ENCODE measurements at regions not wholly inside any gene's neighbourhood (a gene's known extent, or its start where the extent isn't known, plus 50 kb on each side); places are given as distances from the start of the nearest gene placed in this dataset.

GRCh38 chr14:61939776-61940175 is 177.6 kb downstream of the SNAPC1 start:
- ATAC-seq (ENCODE audit: low read depth) (no peak), DNase-seq (no peak)
- H3K9me3 Mint-ChIP-seq (ENCODE audit: insufficient read depth) = no peaks in the 10 kb centered on the region
- no peaks in the 10 kb centered on the region for H3K36me3 ChIP-seq (replicated peaks in 1 of 2; ENCODE audit: control extremely low read depth in 1 of 2, control insufficient read depth in 1 of 2, extremely low read depth in 1 of 2, insufficient read depth in 2 of 2, low read length in 1 of 2)
- H4K20me1 ChIP-seq (ENCODE audit: control insufficient read depth, insufficient read depth, low read length, poor library complexity, severe bottlenecking) = no peaks in the 10 kb centered on the region
- no peak for TF ChIP-seq CTCF (IDR thresholded peaks at IDR 0.05)
- no peak for TF ChIP-seq EZH2 (IDR thresholded peaks at IDR 0.05; ENCODE audit: borderline replicate concordance, insufficient read depth, low read depth, low read length, poor library complexity, severe bottlenecking)
- H3K4me3 Mint-ChIP-seq = no peak overlapping the region
- no peak overlapping the region for H2AFZ ChIP-seq (ENCODE audit: insufficient read depth, low read depth, low read length, poor library complexity, severe bottlenecking)
- peaks cover 0 to 10% (median 0%) of the 10 kb centered on the region in 4 experiments for H3K27me3 ChIP-seq (replicated peaks in 1 of 4; ENCODE audit: control extremely low read depth in 1 of 4, control insufficient read depth in 3 of 4, insufficient read depth in 4 of 4, low read length in 3 of 4)
- CTCF ChIA-PET = interaction anchor here (0.8 kb wide), 1 partner anchor 187 kb away, joined by 4 read pairs; no protein-coding TSS in a partner anchor
- H3K9ac ChIP-seq (ENCODE audit: low read length) = no peak overlapping the region
- H3K79me2 ChIP-seq (ENCODE audit: control insufficient read depth, insufficient read depth, low read length) = no peaks in the 10 kb centered on the region
- H3K27ac ChIP-seq (ENCODE audit: low read length in 2 of 2) = no peak overlapping the region
- no CpG with 5 or more reads among the region's 2 CpGs for WGBS (ENCODE audit: insufficient coverage)
- H3K27me3 Mint-ChIP-seq = peaks cover 16% of the 10 kb centered on the region
- no peak overlapping the region for H3K27ac Mint-ChIP-seq
- no peak overlapping the region for H3K4me3 ChIP-seq (ENCODE audit: control extremely low read depth in 1 of 5, extremely low read depth in 1 of 5, insufficient read depth in 1 of 5, low read depth in 2 of 5, low read length in 4 of 5)
- no peaks in the 10 kb centered on the region for H3K4me1 ChIP-seq (ENCODE audit: control insufficient read depth in 2 of 2, insufficient read depth in 2 of 2, low read length in 2 of 2)
- H3K4me2 ChIP-seq (replicated peaks; ENCODE audit: low read depth, low read length, poor library complexity, severe bottlenecking) = no peak overlapping the region
- no peaks in the 10 kb centered on the region for H3K4me1 Mint-ChIP-seq
- POLR2A ChIA-PET = no interaction called here
- peaks cover 0 to 1% (median 0%) of the 10 kb centered on the region in 3 donors for H3K9me3 ChIP-seq (ENCODE audit: control extremely low read depth in 1 of 3, control insufficient read depth in 2 of 3, insufficient read depth in 1 of 3, low read length in 2 of 3)
- intact Hi-C loops (cut with micrococcal nuclease) = no loop called here

DNA sequence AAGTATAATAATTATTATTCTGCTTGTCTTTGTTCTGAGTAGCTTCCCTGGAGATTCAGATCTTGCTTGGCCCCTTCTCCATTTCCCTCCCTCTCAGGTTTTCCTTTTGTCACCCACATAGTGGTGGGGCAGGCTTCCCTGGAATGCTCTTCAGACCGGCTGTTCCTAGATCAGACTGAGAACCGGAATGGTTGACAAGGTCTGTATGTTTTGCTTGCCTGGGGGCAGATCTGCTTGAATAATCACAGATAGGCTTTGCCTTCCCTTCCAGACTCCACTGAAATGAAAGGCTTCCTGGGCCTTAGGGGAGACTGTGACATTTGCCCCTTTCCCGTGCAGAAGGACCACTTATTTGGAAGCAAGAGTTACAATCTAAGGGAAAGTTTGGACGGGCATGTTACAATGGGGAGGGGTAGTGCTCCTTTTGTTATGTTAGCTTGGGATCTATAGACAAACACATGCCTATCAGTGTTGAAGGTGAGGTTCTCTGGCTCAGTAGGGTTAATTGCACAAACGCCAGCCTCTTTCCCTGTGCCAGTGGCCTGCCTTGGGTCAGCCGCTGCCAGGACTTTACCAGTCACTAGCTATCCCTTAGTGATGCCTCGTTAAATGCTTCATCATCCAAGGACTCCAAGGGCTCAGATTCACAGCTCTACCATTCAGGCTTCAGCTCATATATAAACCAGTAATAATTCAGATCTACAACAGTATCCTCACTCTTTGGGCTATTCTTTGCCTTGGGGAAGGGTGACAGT is 178.6 kb downstream of the SNAPC1 start:
- 80% methylated on average over 4 of the region's 7 CpGs for WGBS (ENCODE audit: insufficient coverage)
- H3K4me3 Mint-ChIP-seq = no peak overlapping the region

More for the DNA sequence above, 178.6 kb downstream of the SNAPC1 start:
- H3K9me3 Mint-ChIP-seq (ENCODE audit: insufficient read depth) = no peaks in the 10 kb centered on the region
- no peak for TF ChIP-seq EZH2 (IDR thresholded peaks at IDR 0.05; ENCODE audit: borderline replicate concordance, insufficient read depth, low read depth, low read length, poor library complexity, severe bottlenecking)
- no peak for TF ChIP-seq CTCF (IDR thresholded peaks at IDR 0.05)
- no peak overlapping the region for H3K4me3 ChIP-seq (ENCODE audit: control extremely low read depth in 1 of 5, extremely low read depth in 1 of 5, insufficient read depth in 1 of 5, low read depth in 2 of 5, low read length in 4 of 5)
- no peak overlapping the region for H3K4me2 ChIP-seq (replicated peaks; ENCODE audit: low read depth, low read length, poor library complexity, severe bottlenecking)
- no peaks in the 10 kb centered on the region for H3K36me3 ChIP-seq (replicated peaks in 1 of 2; ENCODE audit: control extremely low read depth in 1 of 2, control insufficient read depth in 1 of 2, extremely low read depth in 1 of 2, insufficient read depth in 2 of 2, low read length in 1 of 2)
- peaks cover 12% of the 10 kb centered on the region for H3K27me3 Mint-ChIP-seq
- H3K27ac Mint-ChIP-seq = no peak overlapping the region
- ChIA-PET POLR2A (no interaction called here), CTCF (interaction anchor here (0.8 kb wide), 1 partner anchor 186 kb away, joined by 4 read pairs; no protein-coding TSS in a partner anchor)
- H3K4me1 ChIP-seq (ENCODE audit: control insufficient read depth in 2 of 2, insufficient read depth in 2 of 2, low read length in 2 of 2) = no peaks in the 10 kb centered on the region
- H3K27ac ChIP-seq (ENCODE audit: low read length in 2 of 2) = no peak overlapping the region
- ATAC-seq (ENCODE audit: low read depth) = no peak
- no peaks in the 10 kb centered on the region for H4K20me1 ChIP-seq (ENCODE audit: control insufficient read depth, insufficient read depth, low read length, poor library complexity, severe bottlenecking)
- peaks cover 0 to 10% (median 0%) of the 10 kb centered on the region in 4 experiments for H3K27me3 ChIP-seq (replicated peaks in 1 of 4; ENCODE audit: control extremely low read depth in 1 of 4, control insufficient read depth in 3 of 4, insufficient read depth in 4 of 4, low read length in 3 of 4)
- no peaks in the 10 kb centered on the region for H3K79me2 ChIP-seq (ENCODE audit: control insufficient read depth, insufficient read depth, low read length)
- H3K9me3 ChIP-seq (ENCODE audit: control extremely low read depth in 1 of 3, control insufficient read depth in 2 of 3, insufficient read depth in 1 of 3, low read length in 2 of 3) = peaks cover 0 to 1% (median 0%) of the 10 kb centered on the region in 3 donors
- intact Hi-C loops (cut with micrococcal nuclease) = no loop called here
- H3K4me1 Mint-ChIP-seq = no peaks in the 10 kb centered on the region
- no peak overlapping the region for H3K9ac ChIP-seq (ENCODE audit: low read length)
- DNase-seq = no peak
- no peak overlapping the region for H2AFZ ChIP-seq (ENCODE audit: insufficient read depth, low read depth, low read length, poor library complexity, severe bottlenecking)
